Adrenal gland (tissue), 5 donors: ENCODE measurements at regions not wholly inside any gene's neighbourhood (a gene's known extent, or its start where the extent isn't known, plus 50 kb on each side); places are given as distances from the start of the nearest gene placed in this dataset.

Experiments
- CTCF ChIP-seq, 6 experiments: fragments of 450-650 bp in 4 of 6; fragments of 200-600 bp in 2 of 6; sonication (generic) in 1 of 6; IDR thresholded peaks; 1 replicate in 5 of 6; 2 replicates in 1 of 6; pipeline versions ENCODE4 v1.5.1 to v1.8.0; 2016 to 2021; ENCODE audit warnings: antibody characterized with exemption in 6 of 6, mild to moderate bottlenecking in 2 of 6, moderate library complexity in 1 of 6
- POLR2A ChIP-seq, 2 donors: fragments of 450-650 bp; IDR thresholded peaks; one replicate each; pipeline ENCODE4 v1.6.1; 2017; ENCODE audit warnings: antibody characterized with exemption in 2 of 2, mild to moderate bottlenecking in 2 of 2, moderate library complexity in 1 of 2
- donor health status: DM: no; HTN: no; CAD: no.

- no peak for TF ChIP-seq CTCF (IDR thresholded peaks at IDR 0.05)
- TF ChIP-seq POLR2A (IDR thresholded peaks at IDR 0.05) = no peak
Measured at GRCh38 chr2:64313398-64313723, 140.6 kb upstream of the LGALSL start.
